Hepatocyte (in vitro differentiated cells): ENCODE measurements at regions not wholly inside any gene's neighbourhood (a gene's known extent, or its start where the extent isn't known, plus 50 kb on each side); places are given as distances from the start of the nearest gene placed in this dataset.

Experiments used
- DNase-seq: peaks from one replicate; pipeline ENCODE4 v3.0.0-alpha.2; 2016; ENCODE audit warnings: low spot score
- H2AFZ ChIP-seq: fragments of 200-600 bp; sonication (generic); 2 replicates; pipeline ENCODE4 v1.6.0; 2016; ENCODE audit warnings: antibody characterized with exemption, mild to moderate bottlenecking
- H3K27ac ChIP-seq: fragments of 200-600 bp; sonication (generic); 2 replicates; pipeline ENCODE4 v1.5.1; 2016; ENCODE audit warnings: mild to moderate bottlenecking
- H3K27me3 ChIP-seq: fragments of 200-600 bp; sonication (generic); 2 replicates; pipeline ENCODE4 v1.6.1; 2016
- H3K36me3 ChIP-seq: fragments of 200-600 bp; sonication (generic); replicated peaks from 2 replicates; pipeline ENCODE4 v1.5.1; 2016; ENCODE audit warnings: low read depth; ENCODE audit not compliant: insufficient read depth
- H3K4me1 ChIP-seq: fragments of 200-600 bp; sonication (generic); 2 replicates; pipeline ENCODE4 v1.5.1; 2016; ENCODE audit warnings: mild to moderate bottlenecking, moderate library complexity; ENCODE audit not compliant: insufficient read depth
- H3K4me2 ChIP-seq: fragments of 200-600 bp; sonication (generic); 2 replicates; pipeline ENCODE4 v1.6.0; 2016
- H3K4me3 ChIP-seq: fragments of 200-600 bp; sonication (generic); 2 replicates; pipeline ENCODE4 v1.5.1; 2016; ENCODE audit warnings: mild to moderate bottlenecking
- H3K79me2 ChIP-seq: fragments of 200-600 bp; sonication (generic); 2 replicates; pipeline ENCODE4 v1.6.0; 2017; ENCODE audit warnings: mild to moderate bottlenecking
- H3K9me2 ChIP-seq: fragments of 200-600 bp; sonication (generic); replicated peaks from 2 replicates; pipeline ENCODE4 v1.6.0; 2017; ENCODE audit warnings: mild to moderate bottlenecking; ENCODE audit not compliant: insufficient read depth
- H3K9me3 ChIP-seq: fragments of 200-600 bp; sonication (generic); 2 replicates; pipeline ENCODE4 v1.5.1; 2016; ENCODE audit warnings: low read depth, mild to moderate bottlenecking
- H4K20me1 ChIP-seq: fragments of 200-600 bp; sonication (generic); 2 replicates; pipeline ENCODE4 v1.6.0; 2016; ENCODE audit warnings: mild to moderate bottlenecking; ENCODE audit not compliant: insufficient read depth, poor library complexity, severe bottlenecking
- EZH2 ChIP-seq: fragments of 200-600 bp; sonication (generic); IDR thresholded peaks from 2 replicates; pipeline ENCODE4 v1.6.1; 2016; ENCODE audit warnings: antibody characterized with exemption, mild to moderate bottlenecking, borderline replicate concordance
- EZH2phosphoT487 ChIP-seq: fragments of 200-600 bp; sonication (generic); IDR thresholded peaks from one replicate; pipeline ENCODE4 v1.6.1; 2018; ENCODE audit warnings: antibody characterized with exemption, mild to moderate bottlenecking, low read depth, moderate library complexity; ENCODE audit not compliant: unreplicated experiment, severe bottlenecking
- WGBS: methylation state at CpG from one replicate; pipeline ENCODE4 v1.1.6; 2016; ENCODE audit warnings: low lambda C conversion rate; ENCODE audit errors: missing lambda C conversion rate; 5-methylcytosine and 5-hydroxymethylcytosine counted together
- TF ChIP-seq, protein P1 (sequence below): fragments of 200-600 bp; sonication (generic); IDR thresholded peaks from 2 replicates; pipeline ENCODE4 v1.5.1; 2016; ENCODE audit warnings: antibody characterized with exemption, mild to moderate bottlenecking; ENCODE audit not compliant: poor library complexity

DNA sequence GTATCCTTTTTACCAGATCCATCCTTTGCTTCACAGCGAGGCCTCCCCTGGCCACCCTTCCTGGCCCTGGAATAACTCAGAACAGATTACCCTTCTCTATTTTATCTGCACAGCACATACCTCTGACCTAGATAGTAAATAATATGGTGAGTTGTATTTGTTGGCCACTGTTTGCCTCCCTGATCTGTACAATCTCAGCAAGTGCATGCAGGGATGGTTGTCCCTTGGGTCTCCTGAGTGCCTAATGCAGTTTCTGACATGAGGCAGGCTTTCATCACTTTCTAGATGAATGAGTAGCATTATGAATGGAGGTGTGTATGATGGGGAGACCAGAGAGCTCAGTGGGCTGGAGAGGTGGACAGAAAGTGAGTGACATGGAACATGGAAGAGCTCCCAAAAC is 525.1 kb upstream of the IGFBP3 start:
- Histone ChIP-seq H3K4me3 (no peak overlapping the region), H3K27me3 (no peaks in the 10 kb centered on the region), H3K9me2 (no peaks in the 10 kb centered on the region), H2AFZ (no peak overlapping the region), H3K79me2 (no peaks in the 10 kb centered on the region), H4K20me1 (no peaks in the 10 kb centered on the region), H3K9me3 (no peaks in the 10 kb centered on the region), H3K4me1 (no peaks in the 10 kb centered on the region), H3K4me2 (no peak overlapping the region), H3K27ac (no peak overlapping the region), H3K36me3 (no peaks in the 10 kb centered on the region)
- no peak for DNase-seq
- WGBS, result 79% methylated on average over 1 of the region's 1 CpG
- no peak for TF ChIP-seq EZH2
- TF ChIP-seq, protein P1, sequence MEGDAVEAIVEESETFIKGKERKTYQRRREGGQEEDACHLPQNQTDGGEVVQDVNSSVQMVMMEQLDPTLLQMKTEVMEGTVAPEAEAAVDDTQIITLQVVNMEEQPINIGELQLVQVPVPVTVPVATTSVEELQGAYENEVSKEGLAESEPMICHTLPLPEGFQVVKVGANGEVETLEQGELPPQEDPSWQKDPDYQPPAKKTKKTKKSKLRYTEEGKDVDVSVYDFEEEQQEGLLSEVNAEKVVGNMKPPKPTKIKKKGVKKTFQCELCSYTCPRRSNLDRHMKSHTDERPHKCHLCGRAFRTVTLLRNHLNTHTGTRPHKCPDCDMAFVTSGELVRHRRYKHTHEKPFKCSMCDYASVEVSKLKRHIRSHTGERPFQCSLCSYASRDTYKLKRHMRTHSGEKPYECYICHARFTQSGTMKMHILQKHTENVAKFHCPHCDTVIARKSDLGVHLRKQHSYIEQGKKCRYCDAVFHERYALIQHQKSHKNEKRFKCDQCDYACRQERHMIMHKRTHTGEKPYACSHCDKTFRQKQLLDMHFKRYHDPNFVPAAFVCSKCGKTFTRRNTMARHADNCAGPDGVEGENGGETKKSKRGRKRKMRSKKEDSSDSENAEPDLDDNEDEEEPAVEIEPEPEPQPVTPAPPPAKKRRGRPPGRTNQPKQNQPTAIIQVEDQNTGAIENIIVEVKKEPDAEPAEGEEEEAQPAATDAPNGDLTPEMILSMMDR, result no peak
- no peak for TF ChIP-seq EZH2phosphoT487

DNA sequence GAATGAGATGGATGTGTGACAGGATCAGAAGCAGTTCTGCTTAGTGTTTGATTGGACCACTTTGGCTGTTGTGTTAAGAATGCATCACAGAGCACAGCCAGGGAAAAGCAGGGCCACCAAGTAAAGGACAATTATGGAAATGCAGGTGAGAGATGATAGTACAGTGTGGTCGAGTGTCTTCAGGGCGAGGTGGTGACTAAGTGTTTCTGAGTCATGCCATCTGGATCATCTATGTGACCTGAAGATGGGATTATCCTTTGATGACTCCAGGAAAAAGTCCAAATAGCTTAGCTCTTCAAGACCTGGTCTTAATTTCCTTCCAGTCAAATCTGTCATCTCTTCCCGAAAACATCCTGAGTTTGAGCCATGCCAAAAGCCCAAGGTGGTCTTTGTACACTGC is 523.2 kb upstream of the IGFBP3 start:
- no peaks in the 10 kb centered on the region for H3K36me3 ChIP-seq
- H3K79me2 ChIP-seq, result no peaks in the 10 kb centered on the region
- DNase-seq, result no peak
- H2AFZ ChIP-seq, result no peak overlapping the region
- H3K4me2 ChIP-seq, result no peak overlapping the region
- H3K27ac ChIP-seq, result no peak overlapping the region
- no peaks in the 10 kb centered on the region for H3K9me2 ChIP-seq
- no peaks in the 10 kb centered on the region for H4K20me1 ChIP-seq
- no peaks in the 10 kb centered on the region for H3K4me1 ChIP-seq
- no peaks in the 10 kb centered on the region for H3K9me3 ChIP-seq
- TF ChIP-seq, protein P1, result no peak
- TF ChIP-seq EZH2phosphoT487 (no peak), EZH2 (no peak)
- WGBS, result 82% methylated on average over 3 of the region's 3 CpGs
- H3K4me3 ChIP-seq, result no peak overlapping the region
- H3K27me3 ChIP-seq, result no peaks in the 10 kb centered on the region

DNA sequence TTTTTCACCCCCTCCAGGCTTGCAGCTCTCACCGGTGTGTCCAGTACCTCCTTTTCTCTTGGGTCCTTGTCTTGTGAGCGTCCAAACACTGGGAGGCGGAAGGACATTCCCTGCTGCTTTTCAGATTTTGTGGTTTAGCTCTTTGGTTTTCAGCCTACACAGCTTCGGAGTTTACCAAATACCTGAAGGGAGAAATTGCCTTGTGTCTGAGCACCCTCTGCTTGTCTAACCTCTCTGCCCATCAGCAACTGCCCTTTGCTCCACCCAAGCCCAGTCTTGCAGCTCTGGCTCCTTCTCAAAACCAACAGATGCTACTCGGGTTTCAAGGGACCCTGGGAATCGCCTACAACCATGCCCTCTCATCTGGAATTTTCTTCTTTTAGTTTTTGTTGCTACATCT is 519.1 kb upstream of the IGFBP3 start:
- H3K9me3 ChIP-seq, result no peaks in the 10 kb centered on the region
- no peak overlapping the region for H2AFZ ChIP-seq
- no peaks in the 10 kb centered on the region for H3K27me3 ChIP-seq
- no peaks in the 10 kb centered on the region for H3K9me2 ChIP-seq
- H3K4me3 ChIP-seq, result no peak overlapping the region
- H3K27ac ChIP-seq, result no peak overlapping the region
- H3K4me1 ChIP-seq, result no peaks in the 10 kb centered on the region
- H3K79me2 ChIP-seq, result no peaks in the 10 kb centered on the region
- TF ChIP-seq EZH2phosphoT487, result no peak
- TF ChIP-seq, protein P1, result no peak
- TF ChIP-seq EZH2, result no peak
- no peaks in the 10 kb centered on the region for H4K20me1 ChIP-seq
- DNase-seq, result no peak
- 86% methylated on average over 6 of the region's 6 CpGs for WGBS
- no peak overlapping the region for H3K4me2 ChIP-seq
- no peaks in the 10 kb centered on the region for H3K36me3 ChIP-seq

DNA sequence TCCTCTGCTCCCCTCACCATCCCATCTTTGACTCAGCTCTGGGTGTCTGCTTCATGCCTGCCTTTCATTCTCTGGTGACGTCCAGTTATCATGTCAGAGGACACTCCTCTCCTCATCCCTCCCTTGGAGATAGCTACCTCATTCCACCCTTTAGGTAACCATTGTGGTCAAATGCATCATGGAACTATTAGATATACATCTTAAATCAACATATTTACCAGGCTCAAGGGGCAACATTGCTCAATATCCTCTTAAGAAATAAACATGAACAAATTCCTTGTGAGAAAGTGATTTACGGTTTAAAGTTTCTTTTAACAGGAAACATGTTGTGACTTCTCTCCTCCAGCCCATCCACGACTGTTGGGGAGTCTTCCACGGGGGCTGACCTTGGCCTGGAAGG is 511.6 kb upstream of the IGFBP3 start:
- Histone ChIP-seq H4K20me1 (no peaks in the 10 kb centered on the region), H3K79me2 (no peaks in the 10 kb centered on the region), H2AFZ (no peak overlapping the region), H3K36me3 (no peaks in the 10 kb centered on the region), H3K27ac (no peak overlapping the region), H3K4me1 (no peaks in the 10 kb centered on the region), H3K4me2 (no peak overlapping the region), H3K9me2 (no peaks in the 10 kb centered on the region), H3K4me3 (no peak overlapping the region), H3K27me3 (no peaks in the 10 kb centered on the region), H3K9me3 (no peaks in the 10 kb centered on the region)
- peak; percentile 13 for DNase-seq
- WGBS, result 63% methylated on average over 4 of the region's 4 CpGs
- TF ChIP-seq EZH2 (no peak), EZH2phosphoT487 (no peak)
- TF ChIP-seq, protein P1, result no peak
